HepG2 (cell line): ENCODE measurements at regions not wholly inside any gene's neighbourhood (a gene's known extent, or its start where the extent isn't known, plus 50 kb on each side); places are given as distances from the start of the nearest gene placed in this dataset.

Experiments
- ATAC-seq: fragments of 200-7000 bp; cut with Tn5 transposase; 3 replicates; pipeline ENCODE4 v1.9.1; 2020; ENCODE audit warnings: mild to moderate bottlenecking, moderate library complexity
- BruUV-seq: library from RNA; stranded (reverse); fragments of 400-500 nt; replicated peaks from 2 replicates; lab custom pipeline; 2021; lab: Mats Ljungman, UMichigan
- CTCF ChIA-PET: fragments of 300-600 bp; formaldehyde crosslinking; extraction: SDS; loops from one replicate; lab custom pipeline; 2021; ENCODE audit warnings: low total read pairs, inconsistent platforms, low intra/inter-chr PET ratio; lab: Yijun Ruan, JAX
- POLR2A ChIA-PET: fragments of 350-600 bp; sonication (Branson Sonifier 250); formaldehyde crosslinking; loops from one replicate; lab custom pipeline; 2020; ENCODE audit warnings: antibody characterized with exemption, inconsistent platforms; lab: Yijun Ruan, JAX
- DNase-seq: peaks from one replicate; pipeline ENCODE4 v3.0.0-alpha.2; 2015; ENCODE audit warnings: low spot score
- FAIRE-seq: peaks from 3 replicates; lab custom pipeline; 2011; peaks lifted over from hg19 to GRCh38; lab: Jason Lieb, UNC
- H2AFZ ChIP-seq: one replicate; pipeline ENCODE4 v1.6.1; 2011; ENCODE audit warnings: low read length, inconsistent platforms
- H3K27ac ChIP-seq: fragments of 300-600 bp; 3 replicates; pipeline ENCODE4 v1.8.0; 2011; ENCODE audit warnings: mixed run types, mild to moderate bottlenecking, mixed read lengths, low read length, inconsistent platforms; ENCODE audit not compliant: insufficient read depth; ENCODE audit errors: extremely low read length
- H3K27me3 ChIP-seq, 2 experiments: fragments of 200-600 bp in 1 of 2; 2 replicates in 1 of 2; 3 replicates in 1 of 2; pipeline versions ENCODE4 v1.6.0 to v1.8.0; 2011; ENCODE audit warnings: low read length in 2 of 2, mild to moderate bottlenecking in 2 of 2, moderate library complexity in 2 of 2, inconsistent platforms in 1 of 2; ENCODE audit not compliant: insufficient read depth in 2 of 2, control insufficient read depth in 1 of 2
- H3K36me3 ChIP-seq, 2 experiments: fragments of 200-600 bp in 1 of 2; replicated peaks in 1 of 2; 2 replicates in 1 of 2; 3 replicates in 1 of 2; pipeline versions ENCODE4 v1.5.1 to v1.8.0; 2011; ENCODE audit warnings: low read length in 2 of 2, inconsistent platforms in 1 of 2; ENCODE audit not compliant: insufficient read depth in 2 of 2, control insufficient read depth in 1 of 2
- H3K4me1 ChIP-seq: 2 replicates; pipeline ENCODE4 v1.5.1; 2012; ENCODE audit warnings: low read length, inconsistent platforms; ENCODE audit not compliant: insufficient read depth
- H3K4me2 ChIP-seq: 2 replicates; pipeline ENCODE4 v1.6.0; 2011; ENCODE audit warnings: low read depth, low read length, inconsistent platforms
- H3K4me3 ChIP-seq, 3 experiments: fragments of 200-600 bp in 1 of 3; sonication (generic), shearing (Covaris generic) in 1 of 3; replicated peaks in 1 of 3; 2 replicates each; pipeline ENCODE4 v1.5.1; 2011 to 2016; ENCODE audit warnings: low read length in 3 of 3, inconsistent platforms in 2 of 3, low read depth in 2 of 3, mild to moderate bottlenecking in 2 of 3, control low read depth in 1 of 3, mixed read lengths in 1 of 3; ENCODE audit not compliant: insufficient read depth in 1 of 3
- H3K79me2 ChIP-seq: one replicate; pipeline ENCODE4 v1.6.1; 2011; ENCODE audit warnings: low read length, inconsistent platforms; ENCODE audit not compliant: insufficient read depth
- H3K9ac ChIP-seq: 2 replicates; pipeline ENCODE4 v1.6.0; 2011; ENCODE audit warnings: mild to moderate bottlenecking, low read depth, low read length, inconsistent platforms; ENCODE audit not compliant: insufficient read depth
- H3K9me3 ChIP-seq: 2 replicates; pipeline ENCODE4 v1.5.1; 2012; ENCODE audit warnings: mild to moderate bottlenecking, low read length
- H4K20me1 ChIP-seq: 2 replicates; pipeline ENCODE4 v1.6.0; 2011; ENCODE audit warnings: inconsistent platforms, mild to moderate bottlenecking, low read length, moderate library complexity; ENCODE audit not compliant: insufficient read depth
- MAFF ChIP-seq: IDR thresholded peaks from 2 replicates; pipeline ENCODE4 v1.6.1; 2011; ENCODE audit warnings: low read depth, low read length, improper control_type of control experiment
- MAFK ChIP-seq, 2 experiments: IDR thresholded peaks in 1 of 2; conservative IDR thresholded peaks in 1 of 2; 2 replicates each; pipeline ENCODE4 v1.6.1; 2011; ENCODE audit warnings: improper control_type of control experiment in 2 of 2, low read length in 2 of 2
- MYC ChIP-seq: sonication (generic); formaldehyde crosslinking; IDR thresholded peaks from 2 replicates; pipeline ENCODE4 v1.9.0; 2021; ENCODE audit warnings: missing genetic modification reagents, borderline replicate concordance
- NFKB2 ChIP-seq: sonication (generic); formaldehyde crosslinking; IDR thresholded peaks from 2 replicates; pipeline ENCODE4 v1.4.0; 2020; ENCODE audit warnings: missing genetic modification reagents, borderline replicate concordance
- PITX1 ChIP-seq: sonication (generic); formaldehyde crosslinking; IDR thresholded peaks from 2 replicates; pipeline ENCODE4 v1.5.1; 2020; ENCODE audit warnings: mild to moderate bottlenecking, missing genetic modification reagents
- RCOR2 ChIP-seq: IDR thresholded peaks from 2 replicates; pipeline ENCODE4 v1.6.1; 2016; ENCODE audit warnings: missing biosample characterization, missing genetic modification reagents
- SMAD9 ChIP-seq: sonication (generic); formaldehyde crosslinking; IDR thresholded peaks from 2 replicates; pipeline ENCODE4 v1.5.1; 2020; ENCODE audit warnings: mild to moderate bottlenecking, missing genetic modification reagents
- THYN1 ChIP-seq: sonication (generic); formaldehyde crosslinking; IDR thresholded peaks from 2 replicates; pipeline ENCODE4 v1.8.1; 2023; ENCODE audit warnings: low read depth, mild to moderate bottlenecking, moderate library complexity, missing genetic modification reagents, borderline replicate concordance
- ZNF34 ChIP-seq: sonication (generic); formaldehyde crosslinking; IDR thresholded peaks from 2 replicates; pipeline ENCODE4 v1.4.0; 2020; ENCODE audit warnings: mild to moderate bottlenecking, missing genetic modification reagents, borderline replicate concordance
- ZSCAN22 ChIP-seq: sonication (generic); formaldehyde crosslinking; IDR thresholded peaks from 2 replicates; pipeline ENCODE4 v1.4.0; 2020; ENCODE audit warnings: mild to moderate bottlenecking, missing genetic modification reagents
- WGBS: methylation state at CpG from one replicate; pipeline ENCODE4 v1.1.6; 2017; ENCODE audit warnings: low lambda C conversion rate; 5-methylcytosine and 5-hydroxymethylcytosine counted together
- in situ Hi-C: cut with HindIII; loops from 2 replicates; pipeline ENCODE4 v1.10.0; 2017; ENCODE audit warnings: low pct_unique_long_range_greater_than_20kb; ENCODE audit not compliant: extremely low pct_ligation_motif_present
- intact Hi-C: fragments of 100-400 bp; cut with micrococcal nuclease; formaldehyde crosslinking; loops from one replicate; pipeline ENCODE4 v1.10.0; 2022; ENCODE audit not compliant: unreplicated experiment
- TF ChIP-seq, protein P1 (sequence below): sonication (generic); formaldehyde crosslinking; IDR thresholded peaks from 2 replicates; pipeline ENCODE4 v1.5.0; 2020; ENCODE audit warnings: mild to moderate bottlenecking, missing genetic modification reagents
- TF ChIP-seq, protein P2 (sequence below), 2 experiments: fragments of 450-650 bp in 1 of 2; sonication (generic) in 1 of 2; formaldehyde crosslinking; IDR thresholded peaks; 2 replicates each; pipeline versions ENCODE4 v1.5.0 to v1.8.0; 2020 to 2022; ENCODE audit warnings: mild to moderate bottlenecking in 1 of 2, missing genetic modification reagents in 1 of 2

GRCh38 chr14:23707415-23707814 lies 71.3 kb downstream of the DHRS2 start:
- no peak overlapping the region for H3K9ac ChIP-seq
- H3K27ac ChIP-seq, result no peak overlapping the region
- no peak overlapping the region for H3K4me2 ChIP-seq
- no peak overlapping the region for H3K4me3 ChIP-seq
- no peak for TF ChIP-seq ZNF34
- TF ChIP-seq, protein P1, sequence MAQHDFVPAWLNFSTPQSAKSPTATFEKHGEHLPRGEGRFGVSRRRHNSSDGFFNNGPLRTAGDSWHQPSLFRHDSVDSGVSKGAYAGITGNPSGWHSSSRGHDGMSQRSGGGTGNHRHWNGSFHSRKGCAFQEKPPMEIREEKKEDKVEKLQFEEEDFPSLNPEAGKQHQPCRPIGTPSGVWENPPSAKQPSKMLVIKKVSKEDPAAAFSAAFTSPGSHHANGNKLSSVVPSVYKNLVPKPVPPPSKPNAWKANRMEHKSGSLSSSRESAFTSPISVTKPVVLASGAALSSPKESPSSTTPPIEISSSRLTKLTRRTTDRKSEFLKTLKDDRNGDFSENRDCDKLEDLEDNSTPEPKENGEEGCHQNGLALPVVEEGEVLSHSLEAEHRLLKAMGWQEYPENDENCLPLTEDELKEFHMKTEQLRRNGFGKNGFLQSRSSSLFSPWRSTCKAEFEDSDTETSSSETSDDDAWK (CRISPR knock-in tag), result no peak
- TF ChIP-seq MAFK (conservative IDR thresholded peaks at IDR 0.05 in 1 of 2, IDR thresholded peaks at IDR 0.05 in 1 of 2; ENCODE audit: low read length in 2 of 2), result peak; percentile 86 to 92
- no peak for TF ChIP-seq THYN1
- TF ChIP-seq, protein P2, sequence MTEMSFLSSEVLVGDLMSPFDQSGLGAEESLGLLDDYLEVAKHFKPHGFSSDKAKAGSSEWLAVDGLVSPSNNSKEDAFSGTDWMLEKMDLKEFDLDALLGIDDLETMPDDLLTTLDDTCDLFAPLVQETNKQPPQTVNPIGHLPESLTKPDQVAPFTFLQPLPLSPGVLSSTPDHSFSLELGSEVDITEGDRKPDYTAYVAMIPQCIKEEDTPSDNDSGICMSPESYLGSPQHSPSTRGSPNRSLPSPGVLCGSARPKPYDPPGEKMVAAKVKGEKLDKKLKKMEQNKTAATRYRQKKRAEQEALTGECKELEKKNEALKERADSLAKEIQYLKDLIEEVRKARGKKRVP (CRISPR knock-in tag; IDR thresholded peaks at IDR 0.05), result no peak
- no peak for TF ChIP-seq PITX1 (CRISPR knock-in tag)
- no peak for TF ChIP-seq ZSCAN22 (CRISPR knock-in tag)
- no peak for TF ChIP-seq NFKB2 (CRISPR knock-in tag)
- peak; percentile 85 for TF ChIP-seq MAFF
- TF ChIP-seq SMAD9 (CRISPR knock-in tag), result no peak
- TF ChIP-seq MYC (CRISPR knock-in tag), result no peak
- no peak for TF ChIP-seq RCOR2 (CRISPR knock-in tag)
- TF ChIP-seq, all 625 proteins: peak for 2
- DNase-seq (no peak), ATAC-seq (no peak; the same call in 2 of the 3 replicates), FAIRE-seq (no peak)
- Histone ChIP-seq H4K20me1 (no peaks in the 10 kb centered on the region), H2AFZ (no peak overlapping the region), H3K9me3 (peaks cover 66% of the 10 kb centered on the region), H3K4me1 (peaks cover 9% of the 10 kb centered on the region), H3K27me3 (no peaks in the 10 kb centered on the region; a peak in 1 of 5 replicates), H3K79me2 (no peaks in the 10 kb centered on the region), H3K36me3 (no peaks in the 10 kb centered on the region)
- WGBS, result 55% methylated on average over 5 of the region's 5 CpGs
- POLR2A ChIA-PET, result no interaction called here
- CTCF ChIA-PET, result no interaction called here
- no TSS peak for BruUV-seq
- intact Hi-C loops (no loop called here), in situ Hi-C loops (no loop called here)
